H1 (cell line): ENCODE measurements at regions not wholly inside any gene's neighbourhood (a gene's known extent, or its start where the extent isn't known, plus 50 kb on each side); places are given as distances from the start of the nearest gene placed in this dataset.

ENCODE experiments used
- SP4 ChIP-seq: IDR thresholded peaks from 2 replicates; pipeline ENCODE4 v1.6.1; 2012; ENCODE audit warnings: low read length, inconsistent platforms
- TBP ChIP-seq: IDR thresholded peaks from 2 replicates; pipeline ENCODE4 v1.6.1; 2011; ENCODE audit warnings: low read depth, low read length, improper control_type of control experiment

DNA sequence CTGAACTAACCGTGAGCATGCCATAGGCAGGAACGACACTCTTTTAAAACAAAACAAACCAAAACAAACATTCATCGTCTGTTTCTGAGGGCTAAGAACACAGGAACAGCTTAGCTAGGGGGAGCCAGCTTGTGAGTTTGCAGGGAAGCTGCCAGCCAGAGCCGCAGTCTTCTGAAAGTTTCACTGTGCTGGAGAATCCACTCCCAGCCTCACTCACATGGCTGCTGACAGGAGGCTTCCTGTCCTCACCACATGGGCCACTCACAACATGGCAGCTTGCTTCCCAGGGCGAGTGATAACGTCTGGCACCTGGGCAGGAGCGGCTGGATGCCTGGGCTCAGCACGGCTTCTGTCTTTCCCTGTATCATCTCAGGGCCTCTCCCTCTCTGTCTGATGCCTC lies 275.2 kb downstream of the MSX2 start (continued):
- TF ChIP-seq SP4 (no peak), TBP (no peak)
- TF ChIP-seq, all 59 proteins: peak for 0
